Stimulated activated CD4-positive, alpha-beta T cell treated with anti-CD3 and anti-CD28 coated beads, Interleukin-4, amount 100 ng/mL, for 1 hour (primary cell): ENCODE measurements at regions not wholly inside any gene's neighbourhood (a gene's known extent, or its start where the extent isn't known, plus 50 kb on each side); places are given as distances from the start of the nearest gene placed in this dataset.

ENCODE experiments used
- DNase-seq: peaks from one replicate; pipeline ENCODE4 v3.0.0-alpha.2; 2020

GRCh38 chr5:39854771-39855410 is 430.1 kb upstream of the DAB2 start:
- no peak for DNase-seq

GRCh38 chr5:39850291-39850690 is 425.5 kb upstream of the DAB2 start:
- DNase-seq: no peak

- no peak for DNase-seq
Observed at GRCh38 chr5:39846144-39846543, 421.4 kb upstream of the DAB2 start.

- DNase-seq: no peak
Observed at GRCh38 chr5:39843767-39844166, 419.0 kb upstream of the DAB2 start.

GRCh38 chr5:39835371-39835770 is 410.6 kb upstream of the DAB2 start:
- no peak for DNase-seq

GRCh38 chr5:39829441-39829840 is 404.7 kb upstream of the DAB2 start:
- no peak for DNase-seq

- no peak for DNase-seq
Observed at GRCh38 chr5:39826051-39826450, 401.3 kb upstream of the DAB2 start.

- no peak for DNase-seq
Observed at GRCh38 chr5:39825301-39825700, 400.5 kb upstream of the DAB2 start.

GRCh38 chr5:39822020-39822419 is 397.2 kb upstream of the DAB2 start:
- no peak for DNase-seq

GRCh38 chr5:39816866-39817265 is 392.1 kb upstream of the DAB2 start:
- DNase-seq: no peak

GRCh38 chr5:39816156-39816845 is 391.5 kb upstream of the DAB2 start:
- DNase-seq: no peak

GRCh38 chr5:39815711-39816110 is 390.9 kb upstream of the DAB2 start:
- no peak for DNase-seq

GRCh38 chr5:39811381-39811780 is 386.6 kb upstream of the DAB2 start:
- no peak for DNase-seq

- no peak for DNase-seq
Observed at GRCh38 chr5:39808656-39809055, 383.9 kb upstream of the DAB2 start.

- DNase-seq: no peak
Observed at GRCh38 chr5:39801306-39801705, 376.5 kb upstream of the DAB2 start.

GRCh38 chr5:39800042-39800601 is 375.3 kb upstream of the DAB2 start:
- DNase-seq: no peak

GRCh38 chr5:39799242-39799641 is 374.5 kb upstream of the DAB2 start:
- DNase-seq: no peak

- DNase-seq: no peak
Observed at GRCh38 chr5:39794513-39795210, 369.9 kb upstream of the DAB2 start.

GRCh38 chr5:39785410-39785809 is 360.6 kb upstream of the DAB2 start:
- DNase-seq: no peak

- no peak for DNase-seq
Observed at GRCh38 chr5:39783756-39784421, 359.1 kb upstream of the DAB2 start.

GRCh38 chr5:39780347-39780746 is 355.6 kb upstream of the DAB2 start:
- DNase-seq: no peak

- DNase-seq: no peak
Observed at GRCh38 chr5:39779831-39780230, 355.1 kb upstream of the DAB2 start.

GRCh38 chr5:39775797-39776365 is 351.1 kb upstream of the DAB2 start:
- DNase-seq: no peak
